Tibial nerve (tissue), 3 donors: ENCODE measurements at regions not wholly inside any gene's neighbourhood (a gene's known extent, or its start where the extent isn't known, plus 50 kb on each side); places are given as distances from the start of the nearest gene placed in this dataset.

Source experiments
- EP300 ChIP-seq, 2 donors: sonication (generic); formaldehyde crosslinking; IDR thresholded peaks; one replicate each; pipeline ENCODE4 v1.6.1; 2017; ENCODE audit warnings: antibody characterized with exemption in 2 of 2, mild to moderate bottlenecking in 1 of 2
- POLR2A ChIP-seq, 2 donors: fragments of 450-650 bp; IDR thresholded peaks; one replicate each; pipeline ENCODE4 v1.6.1; 2017; ENCODE audit warnings: antibody characterized with exemption in 2 of 2, mild to moderate bottlenecking in 2 of 2, moderate library complexity in 2 of 2

- TF ChIP-seq EP300 (IDR thresholded peaks at IDR 0.05): no peak
- no peak for TF ChIP-seq POLR2A (IDR thresholded peaks at IDR 0.05)
These were observed 241.5 kb downstream of the SATB2 start for GRCh38 chr2:199216253-199216652.
